H1 (cell line): ENCODE measurements at regions not wholly inside any gene's neighbourhood (a gene's known extent, or its start where the extent isn't known, plus 50 kb on each side); places are given as distances from the start of the nearest gene placed in this dataset.

Experiments used
- CTCF ChIA-PET: fragments of 300-600 bp; sonication (Branson Sonifier 250); formaldehyde crosslinking; loops from one replicate; lab custom pipeline; 2021; ENCODE audit not compliant: partially characterized antibody; lab: Charles Lee
- POLR2A ChIA-PET: fragments of 300-600 bp; sonication (Branson Sonifier 250); formaldehyde crosslinking; loops from one replicate; lab custom pipeline; 2021; ENCODE audit warnings: inconsistent platforms; ENCODE audit not compliant: partially characterized antibody; lab: Charles Lee
- DNase-seq, 2 experiments: peaks; one replicate each; pipeline versions ENCODE4 v3.0.0 to v3.0.0-alpha.2; 2010 to 2022; ENCODE audit warnings: low spot score in 2 of 2, low read depth in 1 of 2, mixed read lengths in 1 of 2
- FAIRE-seq: peaks from 2 replicates; lab custom pipeline; 2011; peaks lifted over from hg19 to GRCh38; lab: Jason Lieb, UNC
- H2AFZ ChIP-seq: 2 replicates; pipeline ENCODE4 v1.8.1; 2012; ENCODE audit warnings: low read length, inconsistent platforms
- H2AK5ac ChIP-seq: 2 replicates; pipeline ENCODE4 v1.6.1; 2013; ENCODE audit warnings: low read depth, low read length
- H2BK120ac ChIP-seq: replicated peaks from 2 replicates; pipeline ENCODE3; 2013; ENCODE audit warnings: low read depth, low read length, inconsistent platforms
- H2BK12ac ChIP-seq: 2 replicates; pipeline ENCODE4 v1.6.1; 2013; ENCODE audit warnings: low read depth, low read length
- H2BK15ac ChIP-seq: 2 replicates; pipeline ENCODE4 v1.6.1; 2013; ENCODE audit warnings: low read length
- H2BK20ac ChIP-seq: 2 replicates; pipeline ENCODE4 v1.6.1; 2013; ENCODE audit warnings: low read length
- H2BK5ac ChIP-seq: 2 replicates; pipeline ENCODE4 v1.6.1; 2013; ENCODE audit warnings: low read depth, low read length
- H3K14ac ChIP-seq: 2 replicates; pipeline ENCODE4 v1.6.1; 2013; ENCODE audit warnings: inconsistent platforms; ENCODE audit not compliant: insufficient read length
- H3K18ac ChIP-seq: 2 replicates; pipeline ENCODE4 v1.6.1; 2013; ENCODE audit warnings: low read length; ENCODE audit errors: extremely low read depth
- H3K23ac ChIP-seq: 2 replicates; pipeline ENCODE4 v1.6.1; 2013; ENCODE audit warnings: inconsistent platforms; ENCODE audit not compliant: insufficient read length
- H3K23me2 ChIP-seq: 2 replicates; pipeline ENCODE4 v1.6.1; 2013; ENCODE audit warnings: low read depth, low read length
- H3K27ac ChIP-seq: 2 replicates; pipeline ENCODE4 v1.6.1; 2011; ENCODE audit warnings: low read depth, low read length, inconsistent platforms
- H3K27me3 ChIP-seq, 4 experiments: replicated peaks in 1 of 4; 1 replicate in 1 of 4; 2 replicates in 3 of 4; pipeline versions ENCODE4 v1.6.1 to v1.8.1; 2011 to 2013; ENCODE audit warnings: low read length in 3 of 4, mild to moderate bottlenecking in 3 of 4, inconsistent platforms in 2 of 4, mixed read lengths in 2 of 4, moderate library complexity in 1 of 4; ENCODE audit not compliant: control insufficient read depth in 3 of 4, insufficient read depth in 3 of 4; ENCODE audit errors: extremely low read depth in 1 of 4
- H3K36me3 ChIP-seq, 4 experiments: 2 replicates each; pipeline versions ENCODE4 v1.6.1 to v1.8.1; 2011 to 2013; ENCODE audit warnings: mild to moderate bottlenecking in 4 of 4, low read length in 3 of 4, moderate library complexity in 2 of 4, control low read depth in 1 of 4, inconsistent platforms in 1 of 4; ENCODE audit not compliant: insufficient read depth in 4 of 4, control insufficient read depth in 2 of 4
- H3K4ac ChIP-seq: replicated peaks from 2 replicates; pipeline ENCODE3; 2013; ENCODE audit warnings: low read length, low read depth, mixed read lengths, inconsistent platforms; ENCODE audit not compliant: insufficient read length
- H3K4me1 ChIP-seq, 4 experiments: replicated peaks in 1 of 4; 1 replicate in 1 of 4; 2 replicates in 3 of 4; pipeline versions ENCODE4 v1.6.1 to v1.8.1; 2011 to 2013; ENCODE audit warnings: low read length in 3 of 4, inconsistent platforms in 2 of 4, mixed read lengths in 1 of 4; ENCODE audit not compliant: insufficient read depth in 4 of 4, control insufficient read depth in 3 of 4
- H3K4me2 ChIP-seq, 2 experiments: 2 replicates each; pipeline versions ENCODE4 v1.6.1 to v1.8.1; 2011 to 2013; ENCODE audit warnings: low read depth in 2 of 2, low read length in 2 of 2, control low read depth in 1 of 2, inconsistent platforms in 1 of 2, mild to moderate bottlenecking in 1 of 2; ENCODE audit not compliant: insufficient read depth in 1 of 2
- H3K4me3 ChIP-seq, 4 experiments: fragments of 200-600, 300-600 bp in 1 of 4; sonication (generic), shearing (Covaris generic), sonication (Bioruptor Twin) in 1 of 4; 2 replicates each; pipeline versions ENCODE4 v1.5.1 to v1.8.1; 2011 to 2016; ENCODE audit warnings: low read length in 4 of 4, low read depth in 3 of 4, control low read depth in 2 of 4, inconsistent platforms in 2 of 4, mild to moderate bottlenecking in 2 of 4, mixed read lengths in 1 of 4, moderate library complexity in 1 of 4; ENCODE audit not compliant: insufficient read depth in 2 of 4; ENCODE audit errors: extremely low read depth in 1 of 4
- H3K56ac ChIP-seq: replicated peaks from 2 replicates; pipeline ENCODE3; 2013; ENCODE audit warnings: low read depth, mild to moderate bottlenecking, mixed read lengths, low read length, inconsistent platforms; ENCODE audit not compliant: insufficient read length
- H3K79me1 ChIP-seq: 2 replicates; pipeline ENCODE4 v1.6.1; 2013; ENCODE audit warnings: low read depth, low read length, control low read depth
- H3K79me2 ChIP-seq, 2 experiments: 2 replicates each; pipeline versions ENCODE4 v1.6.1 to v1.8.1; 2012 to 2013; ENCODE audit warnings: low read length in 2 of 2, mild to moderate bottlenecking in 2 of 2, inconsistent platforms in 1 of 2; ENCODE audit not compliant: insufficient read depth in 2 of 2, control insufficient read depth in 1 of 2
- H3K9ac ChIP-seq, 4 experiments: replicated peaks in 1 of 4; 1 replicate in 1 of 4; 2 replicates in 3 of 4; pipeline versions ENCODE4 v1.6.1 to v1.8.1; 2011 to 2013; ENCODE audit warnings: low read depth in 3 of 4, low read length in 3 of 4, control low read depth in 2 of 4, mild to moderate bottlenecking in 2 of 4, moderate library complexity in 2 of 4, inconsistent platforms in 1 of 4; ENCODE audit errors: extremely low read depth in 1 of 4
- H3K9me3 ChIP-seq, 2 experiments: 2 replicates each; pipeline versions ENCODE4 v1.6.1 to v1.8.1; 2012 to 2013; ENCODE audit warnings: mild to moderate bottlenecking in 2 of 2, moderate library complexity in 2 of 2, control low read depth in 1 of 2, inconsistent platforms in 1 of 2, low read depth in 1 of 2, low read length in 1 of 2, mixed read lengths in 1 of 2; ENCODE audit not compliant: insufficient read depth in 2 of 2
- H4K20me1 ChIP-seq, 2 experiments: replicated peaks in 1 of 2; 2 replicates each; pipeline versions ENCODE3 to v1.8.1; 2011 to 2013; ENCODE audit warnings: inconsistent platforms in 2 of 2, low read length in 2 of 2, mild to moderate bottlenecking in 1 of 2; ENCODE audit not compliant: insufficient read depth in 2 of 2, control insufficient read depth in 1 of 2
- H4K5ac ChIP-seq: 2 replicates; pipeline ENCODE4 v1.6.1; 2013; ENCODE audit warnings: low read length, low read depth, mixed read lengths, inconsistent platforms; ENCODE audit not compliant: insufficient read length
- H4K8ac ChIP-seq: 2 replicates; pipeline ENCODE4 v1.8.0; 2013; ENCODE audit warnings: mild to moderate bottlenecking, moderate library complexity, low read length, inconsistent platforms; ENCODE audit not compliant: insufficient read depth; ENCODE audit errors: extremely low read depth
- H4K91ac ChIP-seq: replicated peaks from 2 replicates; pipeline ENCODE3; 2013; ENCODE audit warnings: low read length, mixed read lengths, inconsistent platforms; ENCODE audit not compliant: insufficient read length
- EGR1 ChIP-seq: IDR thresholded peaks from 2 replicates; pipeline ENCODE4 v1.6.1; 2011; ENCODE audit warnings: low read depth, low read length, borderline replicate concordance
- JUND ChIP-seq: IDR thresholded peaks from 2 replicates; pipeline ENCODE4 v1.6.1; 2011; ENCODE audit warnings: mild to moderate bottlenecking, improper control_type of control experiment, low read length
- POU5F1 ChIP-seq: IDR thresholded peaks from 2 replicates; pipeline ENCODE4 v1.6.1; 2011; ENCODE audit warnings: low read depth, mild to moderate bottlenecking, low read length, moderate library complexity

GRCh38 chr7:90092506-90092905 lies 61.8 kb upstream of the STEAP1 start:
- Histone ChIP-seq H2BK12ac (no peak overlapping the region), H3K79me2 (no peaks in the 10 kb centered on the region), H3K27me3 (no peaks in the 10 kb centered on the region)

More at GRCh38 chr7:90092506-90092905, 61.8 kb upstream of the STEAP1 start:
- no peak overlapping the region for H4K5ac ChIP-seq
- no peak overlapping the region for H2AK5ac ChIP-seq
- H2BK20ac ChIP-seq, result no peak overlapping the region
- no peak overlapping the region for H3K4ac ChIP-seq
- H3K9ac ChIP-seq, result no peak overlapping the region
- no peak overlapping the region for H3K4me3 ChIP-seq
- no peak overlapping the region for H3K23ac ChIP-seq
- no peak for FAIRE-seq
- DNase-seq, result no peak
- no peaks in the 10 kb centered on the region for H3K9me3 ChIP-seq
- no peak overlapping the region for H3K56ac ChIP-seq
- no peak overlapping the region for H3K27ac ChIP-seq
- no peaks in the 10 kb centered on the region for H3K4me1 ChIP-seq
- no peak overlapping the region for H2AFZ ChIP-seq
- H2BK15ac ChIP-seq, result no peak overlapping the region
- no peak overlapping the region for H3K14ac ChIP-seq
- POLR2A ChIA-PET, result no interaction called here
- no peaks in the 10 kb centered on the region for H4K20me1 ChIP-seq
- H4K8ac ChIP-seq, result no peak overlapping the region
- H3K36me3 ChIP-seq, result no peaks in the 10 kb centered on the region
- H2BK5ac ChIP-seq, result no peak overlapping the region
- no peak overlapping the region for H4K91ac ChIP-seq
- no peaks in the 10 kb centered on the region for H3K23me2 ChIP-seq
- CTCF ChIA-PET, result no interaction called here
- TF ChIP-seq JUND, result no peak
- TF ChIP-seq EGR1, result no peak
- TF ChIP-seq POU5F1, result no peak
- no peaks in the 10 kb centered on the region for H3K79me1 ChIP-seq
- no peak overlapping the region for H3K18ac ChIP-seq
- no peak overlapping the region for H2BK120ac ChIP-seq
- H3K4me2 ChIP-seq, result no peak overlapping the region
